Adipocyte (in vitro differentiated cells): ENCODE measurements at regions not wholly inside any gene's neighbourhood (a gene's known extent, or its start where the extent isn't known, plus 50 kb on each side); places are given as distances from the start of the nearest gene placed in this dataset.

ENCODE experiments used
- DNase-seq: peaks from one replicate; pipeline ENCODE4 v3.0.0-alpha.2; 2015; ENCODE audit warnings: low read depth
- H3K27me3 ChIP-seq: replicated peaks from 2 replicates; pipeline ENCODE4 v1.7.0; 2013; ENCODE audit warnings: mild to moderate bottlenecking, low read length, moderate library complexity; ENCODE audit not compliant: control insufficient read depth, insufficient read depth
- H3K36me3 ChIP-seq: 2 replicates; pipeline ENCODE4 v1.7.0; 2013; ENCODE audit warnings: low read length, mild to moderate bottlenecking, moderate library complexity; ENCODE audit not compliant: control insufficient read depth, insufficient read depth, severe bottlenecking
- H3K4me1 ChIP-seq: 2 replicates; pipeline ENCODE4 v1.7.0; 2013; ENCODE audit warnings: mild to moderate bottlenecking, low read length, moderate library complexity; ENCODE audit not compliant: control insufficient read depth, insufficient read depth
- H3K4me3 ChIP-seq: 2 replicates; pipeline ENCODE4 v1.7.0; 2013; ENCODE audit warnings: mild to moderate bottlenecking, low read length, moderate library complexity
- H3K9ac ChIP-seq: 2 replicates; pipeline ENCODE4 v1.7.0; 2013; ENCODE audit warnings: mild to moderate bottlenecking, low read length, moderate library complexity
- H3K9me3 ChIP-seq: 2 replicates; pipeline ENCODE4 v1.7.0; 2013; ENCODE audit warnings: mild to moderate bottlenecking, low read length, moderate library complexity; ENCODE audit not compliant: control insufficient read depth

- Histone ChIP-seq H3K4me3 (no peak overlapping the region), H3K4me1 (no peaks in the 10 kb centered on the region), H3K36me3 (no peaks in the 10 kb centered on the region), H3K9me3 (peaks cover 3% of the 10 kb centered on the region), H3K27me3 (no peaks in the 10 kb centered on the region), H3K9ac (no peak overlapping the region)
- DNase-seq: no peak
Measured at GRCh38 chr7:115642194-115642593, 388.4 kb downstream of the TFEC start.

- no peak overlapping the region for H3K9ac ChIP-seq
Measured at GRCh38 chr7:115638853-115639252, 391.7 kb downstream of the TFEC start.

GRCh38 chr7:115637128-115637527 is 393.4 kb downstream of the TFEC start:
- Histone ChIP-seq H3K36me3 (no peaks in the 10 kb centered on the region), H3K27me3 (no peaks in the 10 kb centered on the region), H3K9ac (no peak overlapping the region), H3K4me1 (peaks cover 15% of the 10 kb centered on the region), H3K9me3 (no peaks in the 10 kb centered on the region), H3K4me3 (no peak overlapping the region)
- DNase-seq: no peak

More at GRCh38 chr7:115638853-115639252, 391.7 kb downstream of the TFEC start:
- no peaks in the 10 kb centered on the region for H3K9me3 ChIP-seq
- no peaks in the 10 kb centered on the region for H3K36me3 ChIP-seq
- H3K27me3 ChIP-seq: no peaks in the 10 kb centered on the region
- no peak for DNase-seq
- H3K4me3 ChIP-seq: no peak overlapping the region
- peaks cover 15% of the 10 kb centered on the region for H3K4me1 ChIP-seq

GRCh38 chr7:115635876-115636275 is 394.7 kb downstream of the TFEC start:
- no peak for DNase-seq
- no peak overlapping the region for H3K4me3 ChIP-seq
- no peaks in the 10 kb centered on the region for H3K9me3 ChIP-seq
- no peaks in the 10 kb centered on the region for H3K36me3 ChIP-seq
- H3K4me1 ChIP-seq: peaks cover 15% of the 10 kb centered on the region
- H3K27me3 ChIP-seq: no peaks in the 10 kb centered on the region
- no peak overlapping the region for H3K9ac ChIP-seq

- H3K36me3 ChIP-seq: no peaks in the 10 kb centered on the region
- DNase-seq: peak; percentile 51
- H3K9ac ChIP-seq: no peak overlapping the region
- H3K27me3 ChIP-seq: no peaks in the 10 kb centered on the region
- no peak overlapping the region for H3K4me3 ChIP-seq
- peaks cover 15% of the 10 kb centered on the region for H3K4me1 ChIP-seq
- no peaks in the 10 kb centered on the region for H3K9me3 ChIP-seq
Measured at GRCh38 chr7:115635376-115635775, 395.2 kb downstream of the TFEC start.

- DNase-seq: peak; percentile 40
- Histone ChIP-seq H3K9ac (no peak overlapping the region), H3K36me3 (no peaks in the 10 kb centered on the region), H3K27me3 (no peaks in the 10 kb centered on the region), H3K4me1 (peaks cover 16% of the 10 kb centered on the region), H3K9me3 (no peaks in the 10 kb centered on the region), H3K4me3 (peak overlapping the region; percentile 1)
Measured at GRCh38 chr7:115634633-115635032, 395.9 kb downstream of the TFEC start.

GRCh38 chr7:115632636-115633035 is 397.9 kb downstream of the TFEC start:
- H3K36me3 ChIP-seq: no peaks in the 10 kb centered on the region
- H3K27me3 ChIP-seq: no peaks in the 10 kb centered on the region

GRCh38 chr7:115631782-115632181 is 398.8 kb downstream of the TFEC start:
- Histone ChIP-seq H3K9me3 (no peaks in the 10 kb centered on the region), H3K4me1 (peaks cover 18% of the 10 kb centered on the region)

More at GRCh38 chr7:115632636-115633035, 397.9 kb downstream of the TFEC start:
- no peaks in the 10 kb centered on the region for H3K9me3 ChIP-seq
- no peak overlapping the region for H3K4me3 ChIP-seq
- DNase-seq: no peak
- peaks cover 18% of the 10 kb centered on the region for H3K4me1 ChIP-seq
- no peak overlapping the region for H3K9ac ChIP-seq

GRCh38 chr7:115630049-115630448 is 400.5 kb downstream of the TFEC start:
- peaks cover 9% of the 10 kb centered on the region for H3K4me1 ChIP-seq
- no peaks in the 10 kb centered on the region for H3K36me3 ChIP-seq
- no peak for DNase-seq
- no peak overlapping the region for H3K4me3 ChIP-seq
- no peaks in the 10 kb centered on the region for H3K9me3 ChIP-seq
- no peak overlapping the region for H3K9ac ChIP-seq
- no peaks in the 10 kb centered on the region for H3K27me3 ChIP-seq

More at GRCh38 chr7:115631782-115632181, 398.8 kb downstream of the TFEC start:
- no peaks in the 10 kb centered on the region for H3K36me3 ChIP-seq
- no peak for DNase-seq
- no peaks in the 10 kb centered on the region for H3K27me3 ChIP-seq
- no peak overlapping the region for H3K4me3 ChIP-seq
- H3K9ac ChIP-seq: no peak overlapping the region

- no peak overlapping the region for H3K4me3 ChIP-seq
Measured at GRCh38 chr7:115618676-115619075, 411.9 kb downstream of the TFEC start.

GRCh38 chr7:115613836-115614235 is 416.7 kb downstream of the TFEC start:
- H3K27me3 ChIP-seq: no peaks in the 10 kb centered on the region
- no peaks in the 10 kb centered on the region for H3K4me1 ChIP-seq
- no peaks in the 10 kb centered on the region for H3K9me3 ChIP-seq
- no peak for DNase-seq
- H3K4me3 ChIP-seq: no peak overlapping the region
- no peaks in the 10 kb centered on the region for H3K36me3 ChIP-seq
- H3K9ac ChIP-seq: no peak overlapping the region

More at GRCh38 chr7:115618676-115619075, 411.9 kb downstream of the TFEC start:
- Histone ChIP-seq H3K9ac (no peak overlapping the region), H3K27me3 (no peaks in the 10 kb centered on the region), H3K9me3 (no peaks in the 10 kb centered on the region), H3K4me1 (peaks cover 16% of the 10 kb centered on the region), H3K36me3 (no peaks in the 10 kb centered on the region)
- no peak for DNase-seq

GRCh38 chr7:115603416-115603815 is 427.1 kb downstream of the TFEC start:
- peaks cover 4% of the 10 kb centered on the region for H3K4me1 ChIP-seq
- no peaks in the 10 kb centered on the region for H3K36me3 ChIP-seq

More at GRCh38 chr7:115603416-115603815, 427.1 kb downstream of the TFEC start:
- Histone ChIP-seq H3K9me3 (no peaks in the 10 kb centered on the region), H3K27me3 (no peaks in the 10 kb centered on the region), H3K4me3 (no peak overlapping the region), H3K9ac (no peak overlapping the region)
- no peak for DNase-seq
